Mononuclear cell (primary cell): ENCODE measurements at regions not wholly inside any gene's neighbourhood (a gene's known extent, or its start where the extent isn't known, plus 50 kb on each side); places are given as distances from the start of the nearest gene placed in this dataset.
"Not testable (repeated sequence)": the region's sequence is repeated elsewhere in the genome, so short reads cannot be mapped to it uniquely, and the experiment has no call there.

Source experiments
- H3K27me3 ChIP-seq: 2 replicates; pipeline ENCODE4 v1.6.0; 2011; ENCODE audit warnings: low read length, control low read depth; ENCODE audit not compliant: insufficient read depth
- H3K4me1 ChIP-seq: 2 replicates; pipeline ENCODE4 v1.5.1; 2011; ENCODE audit warnings: mild to moderate bottlenecking, low read length, control low read depth; ENCODE audit not compliant: insufficient read depth
- H3K4me3 ChIP-seq: 2 replicates; pipeline ENCODE4 v1.5.1; 2011; ENCODE audit warnings: mild to moderate bottlenecking, low read length, moderate library complexity
- H3K9me3 ChIP-seq: 2 replicates; pipeline ENCODE4 v1.5.1; 2011; ENCODE audit warnings: low read depth, mild to moderate bottlenecking, control low read depth, low read length

DNA sequence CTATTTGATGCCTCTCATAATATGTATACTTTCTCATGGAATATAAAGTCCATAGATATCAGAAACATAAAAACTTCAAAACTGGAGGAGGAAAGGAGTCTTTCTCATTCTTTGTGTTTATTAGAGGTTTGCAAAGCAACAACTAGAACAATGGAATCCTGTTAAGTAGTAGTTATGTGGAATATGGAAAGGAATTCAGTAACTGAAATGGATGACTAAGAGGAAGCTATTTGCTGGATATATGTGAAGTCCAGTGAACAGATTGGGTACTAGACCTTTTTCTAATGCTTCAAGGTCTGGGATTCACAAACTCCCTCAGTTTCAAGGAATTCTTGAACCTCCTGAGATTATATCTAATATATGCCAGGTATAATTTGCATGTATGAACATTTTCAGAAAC is 353.6 kb upstream of the FANCL start:
- Histone ChIP-seq H3K9me3 (no peaks in the 10 kb centered on the region), H3K4me3 (no peak overlapping the region), H3K4me1 (no peaks in the 10 kb centered on the region), H3K27me3 (no peaks in the 10 kb centered on the region)

GRCh38 chr2:58594175-58594574 is 353.1 kb upstream of the FANCL start:
- Histone ChIP-seq H3K27me3 (no peaks in the 10 kb centered on the region), H3K4me3 (no peak overlapping the region), H3K9me3 (no peaks in the 10 kb centered on the region), H3K4me1 (no peaks in the 10 kb centered on the region)

DNA sequence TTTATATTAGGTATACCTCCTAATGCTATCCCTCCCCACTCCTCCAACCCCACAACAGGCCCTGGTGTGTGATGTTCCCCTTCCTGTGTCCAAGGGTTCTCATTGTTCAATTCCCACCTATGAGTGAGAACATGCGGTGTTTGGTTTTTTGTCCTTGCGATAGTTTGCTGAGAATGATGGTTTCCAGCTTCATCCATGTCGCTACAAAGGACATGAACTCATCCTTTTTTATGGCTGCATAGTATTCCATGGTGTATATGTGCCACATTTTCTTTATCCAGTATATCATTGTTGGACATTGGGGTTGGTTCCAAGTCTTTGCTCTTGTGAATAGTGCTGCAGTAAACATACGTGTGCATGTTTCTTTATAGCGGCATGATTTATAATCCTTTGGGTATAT is 345.1 kb upstream of the FANCL start:
- not testable (repeated sequence) for H3K9me3 ChIP-seq, H3K27me3 ChIP-seq, H3K4me1 ChIP-seq, H3K4me3 ChIP-seq

GRCh38 chr2:58585233-58585632 is 344.1 kb upstream of the FANCL start:
- Histone ChIP-seq H3K27me3 (no peaks in the 10 kb centered on the region), H3K4me1 (no peaks in the 10 kb centered on the region), H3K4me3 (no peak overlapping the region), H3K9me3 (no peaks in the 10 kb centered on the region)

DNA sequence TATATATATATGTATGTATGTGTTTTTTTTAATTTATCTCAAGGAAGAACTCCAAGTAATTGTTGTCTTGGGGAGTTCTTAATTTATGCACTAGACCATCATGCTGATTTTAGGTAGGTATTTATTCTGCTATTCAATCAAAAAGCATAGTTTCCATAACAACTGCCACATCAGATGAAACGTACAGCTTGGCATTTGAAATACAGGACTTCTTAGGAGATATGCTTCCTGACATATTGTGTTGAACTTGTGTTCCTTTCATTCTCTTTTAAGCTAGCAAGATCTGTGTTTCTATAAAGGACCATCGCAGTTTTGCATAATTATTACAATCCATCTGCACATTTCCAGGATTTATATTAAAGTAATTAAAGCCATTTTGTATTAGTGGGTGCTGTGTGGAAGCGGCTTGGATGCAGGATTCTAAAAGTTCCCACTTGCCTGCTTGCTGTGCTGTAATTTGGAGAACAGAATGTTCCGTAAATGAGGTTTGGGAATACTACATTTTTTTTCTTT is 343.5 kb upstream of the FANCL start:
- H3K9me3 ChIP-seq, result no peaks in the 10 kb centered on the region
- no peaks in the 10 kb centered on the region for H3K4me1 ChIP-seq
- no peak overlapping the region for H3K4me3 ChIP-seq
- no peaks in the 10 kb centered on the region for H3K27me3 ChIP-seq

DNA sequence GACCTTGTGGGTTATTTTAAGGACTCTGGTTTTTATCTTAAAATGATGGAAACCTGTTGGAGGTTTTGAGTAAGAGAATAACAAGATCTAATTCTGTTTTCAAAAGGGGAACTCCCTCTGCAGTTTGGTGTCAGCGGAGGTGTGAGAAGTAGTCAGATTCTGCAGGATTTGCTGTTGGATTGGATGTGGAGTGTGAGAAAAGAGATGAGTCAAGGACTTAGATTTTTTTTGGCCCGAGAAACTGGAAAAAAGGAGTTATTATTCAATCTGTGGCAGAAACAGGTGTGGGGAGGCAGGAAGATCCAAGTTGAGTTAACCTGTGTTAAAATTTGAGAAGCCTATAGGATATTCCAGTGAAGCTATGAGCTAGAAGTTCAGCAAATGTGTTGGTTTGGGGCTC is 337.2 kb upstream of the FANCL start:
- Histone ChIP-seq H3K4me1 (no peaks in the 10 kb centered on the region), H3K9me3 (no peaks in the 10 kb centered on the region), H3K4me3 (no peak overlapping the region), H3K27me3 (no peaks in the 10 kb centered on the region)

- peaks cover 10% of the 10 kb centered on the region for H3K4me1 ChIP-seq
- H3K4me3 ChIP-seq, result no peak overlapping the region
- H3K27me3 ChIP-seq, result no peaks in the 10 kb centered on the region
- no peaks in the 10 kb centered on the region for H3K9me3 ChIP-seq
Measured at GRCh38 chr2:58574873-58575272, 333.7 kb upstream of the FANCL start.

DNA sequence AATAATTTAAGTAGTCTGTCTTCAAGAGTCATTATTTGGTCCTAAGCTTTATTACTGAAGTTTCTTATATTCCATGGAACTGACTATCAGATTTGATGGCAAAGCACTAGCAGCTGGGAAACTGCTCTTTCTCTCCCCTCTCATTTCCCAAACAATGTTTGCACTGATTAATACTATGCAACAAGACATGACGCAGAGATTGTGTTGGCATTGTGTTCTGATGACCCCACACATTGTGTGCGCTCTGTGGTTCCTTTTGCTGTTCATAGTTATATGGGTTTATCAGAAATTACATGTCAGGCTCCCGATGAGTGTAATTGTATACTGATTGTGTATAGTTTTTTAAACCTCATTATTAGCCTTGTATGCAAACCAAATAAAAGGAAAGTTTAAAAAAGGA is 331.6 kb upstream of the FANCL start:
- Histone ChIP-seq H3K27me3 (no peaks in the 10 kb centered on the region), H3K4me3 (no peak overlapping the region), H3K9me3 (no peaks in the 10 kb centered on the region), H3K4me1 (peaks cover 10% of the 10 kb centered on the region)

GRCh38 chr2:58571181-58571852 is 330.2 kb upstream of the FANCL start:
- H3K4me1 ChIP-seq, result peaks cover 10% of the 10 kb centered on the region
- H3K9me3 ChIP-seq, result no peaks in the 10 kb centered on the region
- no peaks in the 10 kb centered on the region for H3K27me3 ChIP-seq
- no peak overlapping the region for H3K4me3 ChIP-seq

DNA sequence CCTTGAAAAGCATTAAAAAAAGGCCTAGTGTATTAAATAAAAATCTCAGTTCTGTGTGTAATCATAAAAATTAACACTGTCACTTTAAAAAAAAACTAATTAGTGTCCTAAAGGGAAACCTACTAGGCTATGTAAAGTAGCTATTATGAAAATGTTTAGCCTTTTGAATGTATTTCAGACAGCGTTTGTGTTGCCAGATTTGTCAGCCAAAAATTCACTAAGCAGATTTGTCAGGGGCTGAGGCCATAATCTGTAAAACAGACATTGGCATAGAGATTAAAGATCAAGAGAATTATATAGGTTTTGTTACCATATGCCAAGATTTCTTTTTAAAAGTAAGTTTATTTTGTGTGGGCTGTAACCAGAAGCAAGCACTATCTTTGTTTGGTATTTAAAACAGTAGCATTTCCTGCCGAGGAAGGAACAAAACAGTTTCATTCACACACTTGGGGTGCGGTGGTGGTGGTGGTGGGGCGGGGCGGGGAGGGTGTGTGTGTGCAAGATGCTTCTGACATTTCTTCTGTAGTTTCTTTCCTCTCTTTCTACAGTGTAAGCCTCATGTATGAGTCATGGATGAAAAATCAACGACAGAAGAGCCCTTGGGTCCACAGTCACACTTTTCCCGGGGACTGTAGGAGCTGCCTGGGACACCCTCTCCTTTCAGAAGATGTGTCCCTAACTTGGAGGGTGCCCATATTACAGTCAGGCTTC is 328.5 kb upstream of the FANCL start:
- Histone ChIP-seq H3K4me1 (peaks cover 10% of the 10 kb centered on the region), H3K27me3 (no peaks in the 10 kb centered on the region), H3K9me3 (no peaks in the 10 kb centered on the region), H3K4me3 (no peak overlapping the region)

- no peak overlapping the region for H3K4me3 ChIP-seq
- H3K4me1 ChIP-seq, result peaks cover 10% of the 10 kb centered on the region
- H3K9me3 ChIP-seq, result no peaks in the 10 kb centered on the region
- no peaks in the 10 kb centered on the region for H3K27me3 ChIP-seq
Measured at GRCh38 chr2:58568901-58569300, 327.8 kb upstream of the FANCL start.

GRCh38 chr2:58562276-58562675 is 321.2 kb upstream of the FANCL start:
- H3K27me3 ChIP-seq, result no peaks in the 10 kb centered on the region
- H3K9me3 ChIP-seq, result no peaks in the 10 kb centered on the region
- no peak overlapping the region for H3K4me3 ChIP-seq
- no peaks in the 10 kb centered on the region for H3K4me1 ChIP-seq

DNA sequence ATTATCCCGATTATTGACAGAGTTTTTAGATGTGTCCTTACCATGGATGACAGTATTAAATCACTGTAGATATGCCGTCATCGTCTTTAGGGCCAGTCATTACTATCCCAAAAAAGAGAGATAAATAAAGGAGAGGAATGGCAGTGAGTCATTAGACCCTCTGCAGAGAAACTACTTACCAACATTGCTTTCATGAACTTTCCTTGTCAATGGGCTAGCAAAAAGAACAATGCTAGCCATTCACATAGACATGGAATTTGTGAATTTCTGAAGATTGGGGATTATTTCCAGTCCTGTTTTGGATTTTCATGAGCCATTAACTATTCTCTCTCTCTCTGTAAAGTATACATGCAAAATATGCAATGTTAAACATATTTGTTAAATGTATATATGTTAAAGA is 319.4 kb upstream of the FANCL start:
- H3K27me3 ChIP-seq, result no peaks in the 10 kb centered on the region
- no peaks in the 10 kb centered on the region for H3K9me3 ChIP-seq
- H3K4me1 ChIP-seq, result no peaks in the 10 kb centered on the region
- no peak overlapping the region for H3K4me3 ChIP-seq

DNA sequence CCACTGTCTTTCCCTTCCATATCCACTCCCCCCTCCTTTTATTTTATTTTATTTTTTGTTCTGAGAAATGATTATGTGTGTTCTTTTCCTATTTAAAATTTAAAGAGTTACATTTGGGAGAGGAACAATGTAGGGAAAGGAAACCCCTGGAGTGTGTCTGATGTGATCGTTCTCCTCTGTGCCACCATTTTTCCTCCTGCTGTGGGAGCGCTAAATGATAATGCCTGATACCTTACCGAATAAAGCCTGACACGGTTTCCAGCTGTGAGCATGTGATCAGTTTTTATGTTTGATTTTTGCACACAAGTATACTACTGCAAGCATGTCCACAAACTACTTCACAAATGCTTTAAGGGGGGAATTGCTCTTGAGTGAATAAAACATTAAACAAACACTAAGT is 317.8 kb upstream of the FANCL start:
- Histone ChIP-seq H3K4me1 (no peaks in the 10 kb centered on the region), H3K27me3 (no peaks in the 10 kb centered on the region), H3K4me3 (no peak overlapping the region), H3K9me3 (no peaks in the 10 kb centered on the region)

DNA sequence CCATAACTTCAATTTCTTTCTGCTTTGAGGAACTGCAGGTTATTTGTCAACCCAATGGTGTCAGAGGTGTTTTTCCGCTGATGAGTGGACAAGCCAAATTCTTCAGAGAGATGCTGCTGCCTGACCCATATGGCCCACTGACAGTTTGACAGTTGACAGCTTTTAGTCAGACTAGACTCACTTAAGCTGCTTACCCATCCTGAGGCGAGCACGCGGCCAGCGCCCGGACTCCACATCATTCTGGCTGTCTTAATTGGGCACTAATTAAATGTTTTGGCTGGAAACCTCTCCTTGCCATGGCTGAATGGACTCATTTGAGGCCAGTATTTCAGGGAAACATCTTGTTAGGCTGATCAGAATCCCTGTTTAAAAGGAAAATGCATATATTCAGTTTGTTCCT is 316.1 kb upstream of the FANCL start:
- H3K9me3 ChIP-seq, result no peaks in the 10 kb centered on the region
- H3K27me3 ChIP-seq, result no peaks in the 10 kb centered on the region
- no peak overlapping the region for H3K4me3 ChIP-seq
- H3K4me1 ChIP-seq, result no peaks in the 10 kb centered on the region

DNA sequence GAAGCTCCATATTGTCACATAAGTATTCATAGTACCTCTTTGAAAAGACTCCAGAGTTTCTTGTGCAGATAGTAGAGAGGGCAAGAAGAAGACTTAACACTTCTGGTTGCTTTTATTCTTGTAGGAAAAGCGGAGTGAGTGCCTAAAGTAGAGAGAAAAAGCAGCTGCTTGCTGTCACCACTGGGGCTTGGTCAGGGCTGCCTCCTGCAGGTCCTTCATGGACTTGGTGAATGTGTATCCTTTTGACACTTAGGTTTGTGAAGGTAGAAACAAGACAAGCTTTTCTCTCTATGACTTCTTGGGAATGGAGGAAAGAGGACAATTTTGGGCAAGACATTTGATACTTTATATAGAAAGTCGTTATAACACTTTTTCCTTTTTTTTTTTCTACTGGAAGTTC is 312.8 kb upstream of the FANCL start:
- Histone ChIP-seq H3K9me3 (no peaks in the 10 kb centered on the region), H3K4me3 (no peak overlapping the region), H3K27me3 (no peaks in the 10 kb centered on the region), H3K4me1 (no peaks in the 10 kb centered on the region)
